ENCODE measurements at regions not wholly inside any gene's neighbourhood (a gene's known extent, or its start where the extent isn't known, plus 50 kb on each side); places are given as distances from the start of the nearest gene placed in this dataset.

- peaks cover 10% of the 10 kb centered on the region for H3K27me3 ChIP-seq (ENCODE audit: insufficient read depth, poor library complexity, severe bottlenecking)
- TF ChIP-seq GABPA (IDR thresholded peaks at IDR 0.05; ENCODE audit: low read depth) (no peak), POLR2AphosphoS5 (IDR thresholded peaks at IDR 0.05; ENCODE audit: low read depth) (no peak), REST (IDR thresholded peaks at IDR 0.05; ENCODE audit: insufficient replicate concordance, low read depth) (no peak), SPI1 (IDR thresholded peaks at IDR 0.05; ENCODE audit: borderline replicate concordance, low read depth) (no peak), CTCF (IDR thresholded peaks at IDR 0.05; ENCODE audit: insufficient read depth, low read length) (no peak)
- H3K27ac ChIP-seq (replicated peaks): no peak overlapping the region
- peak in 1 of 2 experiments; percentile 7 for DNase-seq (ENCODE audit: low read depth in 1 of 2, low spot score in 1 of 2)
- H3K4me3 ChIP-seq (replicated peaks; ENCODE audit: insufficient read depth, low read length): no peak overlapping the region
Measured at GRCh38 chr7:54664235-54665228, 94.5 kb downstream of the SEC61G start.

GRCh38 chr7:54663603-54664234 lies 95.3 kb downstream of the SEC61G start:
- H3K4me3 ChIP-seq (replicated peaks; ENCODE audit: insufficient read depth, low read length): no peak overlapping the region
- TF ChIP-seq GABPA (IDR thresholded peaks at IDR 0.05; ENCODE audit: low read depth) (no peak), REST (IDR thresholded peaks at IDR 0.05; ENCODE audit: insufficient replicate concordance, low read depth) (no peak), POLR2AphosphoS5 (IDR thresholded peaks at IDR 0.05; ENCODE audit: low read depth) (no peak), SPI1 (IDR thresholded peaks at IDR 0.05; ENCODE audit: borderline replicate concordance, low read depth) (no peak)
- no peak for DNase-seq (ENCODE audit: low read depth in 1 of 2, low spot score in 1 of 2)
- H3K27ac ChIP-seq (replicated peaks): no peak overlapping the region
- peaks cover 10% of the 10 kb centered on the region for H3K27me3 ChIP-seq (ENCODE audit: insufficient read depth, poor library complexity, severe bottlenecking)

- TF ChIP-seq SPI1 (IDR thresholded peaks at IDR 0.05; ENCODE audit: borderline replicate concordance, low read depth) (no peak), REST (IDR thresholded peaks at IDR 0.05; ENCODE audit: insufficient replicate concordance, low read depth) (no peak), GABPA (IDR thresholded peaks at IDR 0.05; ENCODE audit: low read depth) (no peak), CTCF (IDR thresholded peaks at IDR 0.05; ENCODE audit: insufficient read depth, low read length) (no peak), POLR2AphosphoS5 (IDR thresholded peaks at IDR 0.05; ENCODE audit: low read depth) (no peak)
- no peak for DNase-seq (ENCODE audit: low read depth in 1 of 2, low spot score in 1 of 2)
- peaks cover 10% of the 10 kb centered on the region for H3K27me3 ChIP-seq (ENCODE audit: insufficient read depth, poor library complexity, severe bottlenecking)
- no peak overlapping the region for H3K4me3 ChIP-seq (replicated peaks; ENCODE audit: insufficient read depth, low read length)
- H3K27ac ChIP-seq (replicated peaks): no peak overlapping the region
Measured at GRCh38 chr7:54663186-54663585, 95.8 kb downstream of the SEC61G start.

Measured in HL-60 (cell line).